ENCODE measurements at regions not wholly inside any gene's neighbourhood (a gene's known extent, or its start where the extent isn't known, plus 50 kb on each side); places are given as distances from the start of the nearest gene placed in this dataset.
"Not testable (repeated sequence)": the region's sequence is repeated elsewhere in the genome, so short reads cannot be mapped to it uniquely, and the experiment has no call there.

- no peak for DNase-seq
Measured at GRCh38 chr14:56000846-56001245, 117.4 kb upstream of the PELI2 start.

- DNase-seq, result no peak
Measured at GRCh38 chr14:56002342-56002741, 115.9 kb upstream of the PELI2 start.

GRCh38 chr14:56002876-56003625, 115.2 kb upstream of the PELI2 start:
- DNase-seq, result no peak

GRCh38 chr14:56004323-56004722, 113.9 kb upstream of the PELI2 start:
- DNase-seq, result no peak

- peak; percentile 32 for DNase-seq
Measured at GRCh38 chr14:56004786-56005185, 113.4 kb upstream of the PELI2 start.

- no peak for DNase-seq
Measured at GRCh38 chr14:56005191-56006053, 112.8 kb upstream of the PELI2 start.

GRCh38 chr14:56007491-56007890, 110.7 kb upstream of the PELI2 start:
- DNase-seq, result not testable (repeated sequence)

GRCh38 chr14:56008150-56008549, 110.1 kb upstream of the PELI2 start:
- no peak for DNase-seq

GRCh38 chr14:56008661-56009060, 109.5 kb upstream of the PELI2 start:
- DNase-seq, result not testable (repeated sequence)

- DNase-seq, result no peak
Measured at GRCh38 chr14:56023661-56024081, 94.5 kb upstream of the PELI2 start.

GRCh38 chr14:56025191-56025590, 93.0 kb upstream of the PELI2 start:
- no peak for DNase-seq

- no peak for DNase-seq
Measured at GRCh38 chr14:56026506-56026905, 91.7 kb upstream of the PELI2 start.

GRCh38 chr14:56027421-56027820, 90.8 kb upstream of the PELI2 start:
- DNase-seq, result no peak

GRCh38 chr14:56027916-56028712, 90.1 kb upstream of the PELI2 start:
- no peak for DNase-seq

- DNase-seq, result no peak
Measured at GRCh38 chr14:56036353-56036752, 81.9 kb upstream of the PELI2 start.

- no peak for DNase-seq
Measured at GRCh38 chr14:56040121-56040520, 78.1 kb upstream of the PELI2 start.

- no peak for DNase-seq
Measured at GRCh38 chr14:56044196-56044595, 74.0 kb upstream of the PELI2 start.

- no peak for DNase-seq
Measured at GRCh38 chr14:56046546-56046945, 71.7 kb upstream of the PELI2 start.

GRCh38 chr14:56046996-56047395, 71.2 kb upstream of the PELI2 start:
- no peak for DNase-seq

- no peak for DNase-seq
Measured at GRCh38 chr14:56049536-56049935, 68.7 kb upstream of the PELI2 start.

GRCh38 chr14:56055511-56055910, 62.7 kb upstream of the PELI2 start:
- no peak for DNase-seq

- DNase-seq, result no peak
Measured at GRCh38 chr14:56056031-56056430, 62.2 kb upstream of the PELI2 start.

GRCh38 chr14:56057071-56057741, 61.0 kb upstream of the PELI2 start:
- peak; percentile 60 for DNase-seq

Measured in DMS79 (cell line).